HG02623 (cell line): ENCODE measurements at regions not wholly inside any gene's neighbourhood (a gene's known extent, or its start where the extent isn't known, plus 50 kb on each side); places are given as distances from the start of the nearest gene placed in this dataset.

Experiments used
- ATAC-seq: cut with Tn5 transposase; IDR thresholded peaks from one replicate; pipeline ENCODE4 v1.9.1; 2021; ENCODE audit warnings: moderate library complexity; ENCODE audit not compliant: unreplicated experiment

GRCh38 chr12:76611533-76611932, 52.0 kb upstream of the OSBPL8 start:
- ATAC-seq = no peak

- no peak for ATAC-seq
Measured at GRCh38 chr12:76614364-76614763, 54.8 kb upstream of the OSBPL8 start.

GRCh38 chr12:76618031-76618430, 58.5 kb upstream of the OSBPL8 start:
- ATAC-seq = no peak

GRCh38 chr12:76621582-76622024, 62.0 kb upstream of the OSBPL8 start:
- ATAC-seq = peak; percentile 61

GRCh38 chr12:76622351-76622750, 62.8 kb upstream of the OSBPL8 start:
- ATAC-seq = no peak

- no peak for ATAC-seq
Measured at GRCh38 chr12:76622915-76623314, 63.3 kb upstream of the OSBPL8 start.

GRCh38 chr12:76623931-76624330, 64.4 kb upstream of the OSBPL8 start:
- ATAC-seq = no peak

- no peak for ATAC-seq
Measured at GRCh38 chr12:76627346-76628135, 68.0 kb upstream of the OSBPL8 start.

- no peak for ATAC-seq
Measured at GRCh38 chr12:76628745-76629144, 69.2 kb upstream of the OSBPL8 start.

GRCh38 chr12:76631741-76632140, 72.2 kb upstream of the OSBPL8 start:
- ATAC-seq = no peak

GRCh38 chr12:76633415-76633814, 73.8 kb upstream of the OSBPL8 start:
- no peak for ATAC-seq

- no peak for ATAC-seq
Measured at GRCh38 chr12:76634133-76634532, 74.6 kb upstream of the OSBPL8 start.

- ATAC-seq = no peak
Measured at GRCh38 chr12:76636121-76636692, 76.6 kb upstream of the OSBPL8 start.

GRCh38 chr12:76637807-76638206, 78.2 kb upstream of the OSBPL8 start:
- no peak for ATAC-seq

- ATAC-seq = no peak
Measured at GRCh38 chr12:76639646-76640045, 80.1 kb upstream of the OSBPL8 start.

- no peak for ATAC-seq
Measured at GRCh38 chr12:76641073-76641472, 81.5 kb upstream of the OSBPL8 start.

GRCh38 chr12:76641961-76642360, 82.4 kb upstream of the OSBPL8 start:
- ATAC-seq = no peak

- ATAC-seq = no peak
Measured at GRCh38 chr12:76643438-76643837, 83.9 kb upstream of the OSBPL8 start.

- no peak for ATAC-seq
Measured at GRCh38 chr12:76644950-76645349, 85.4 kb upstream of the OSBPL8 start.

- no peak for ATAC-seq
Measured at GRCh38 chr12:76645934-76646333, 86.4 kb upstream of the OSBPL8 start.

GRCh38 chr12:76646366-76646765, 86.8 kb upstream of the OSBPL8 start:
- ATAC-seq = no peak

GRCh38 chr12:76649099-76649498, 89.5 kb upstream of the OSBPL8 start:
- no peak for ATAC-seq

GRCh38 chr12:76652402-76652801, 92.8 kb upstream of the OSBPL8 start:
- no peak for ATAC-seq
